ENCODE measurements at regions not wholly inside any gene's neighbourhood (a gene's known extent, or its start where the extent isn't known, plus 50 kb on each side); places are given as distances from the start of the nearest gene placed in this dataset.

DNA sequence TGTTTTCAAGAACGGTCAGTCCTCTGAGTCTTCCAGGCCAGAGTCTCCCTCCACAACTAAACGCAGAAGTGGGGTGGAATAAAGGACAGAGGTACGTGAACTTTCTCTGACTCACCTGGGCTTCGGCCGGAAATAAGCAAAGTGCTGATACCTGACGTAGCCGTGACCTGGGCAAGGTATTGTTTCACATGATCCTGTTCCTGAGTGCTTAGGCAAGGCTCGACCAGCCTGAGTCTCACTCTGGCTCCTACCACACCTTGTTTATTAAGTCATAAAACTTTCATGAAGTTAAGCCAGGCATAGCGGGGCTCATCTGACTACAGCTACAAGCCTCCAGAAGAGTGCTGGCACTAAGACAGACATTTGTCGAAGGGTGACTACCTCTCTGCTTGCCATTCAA is 327.5 kb downstream of the SETD4 start:
- TF ChIP-seq, protein P1, sequence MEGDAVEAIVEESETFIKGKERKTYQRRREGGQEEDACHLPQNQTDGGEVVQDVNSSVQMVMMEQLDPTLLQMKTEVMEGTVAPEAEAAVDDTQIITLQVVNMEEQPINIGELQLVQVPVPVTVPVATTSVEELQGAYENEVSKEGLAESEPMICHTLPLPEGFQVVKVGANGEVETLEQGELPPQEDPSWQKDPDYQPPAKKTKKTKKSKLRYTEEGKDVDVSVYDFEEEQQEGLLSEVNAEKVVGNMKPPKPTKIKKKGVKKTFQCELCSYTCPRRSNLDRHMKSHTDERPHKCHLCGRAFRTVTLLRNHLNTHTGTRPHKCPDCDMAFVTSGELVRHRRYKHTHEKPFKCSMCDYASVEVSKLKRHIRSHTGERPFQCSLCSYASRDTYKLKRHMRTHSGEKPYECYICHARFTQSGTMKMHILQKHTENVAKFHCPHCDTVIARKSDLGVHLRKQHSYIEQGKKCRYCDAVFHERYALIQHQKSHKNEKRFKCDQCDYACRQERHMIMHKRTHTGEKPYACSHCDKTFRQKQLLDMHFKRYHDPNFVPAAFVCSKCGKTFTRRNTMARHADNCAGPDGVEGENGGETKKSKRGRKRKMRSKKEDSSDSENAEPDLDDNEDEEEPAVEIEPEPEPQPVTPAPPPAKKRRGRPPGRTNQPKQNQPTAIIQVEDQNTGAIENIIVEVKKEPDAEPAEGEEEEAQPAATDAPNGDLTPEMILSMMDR (IDR thresholded peaks at IDR 0.05 in 4 of 5, conservative IDR thresholded peaks at IDR 0.05 in 1 of 5) = no peak
- no peak for TF ChIP-seq POLR2A (IDR thresholded peaks at IDR 0.05)
